Neural cell (in vitro differentiated cells): ENCODE measurements at regions not wholly inside any gene's neighbourhood (a gene's known extent, or its start where the extent isn't known, plus 50 kb on each side); places are given as distances from the start of the nearest gene placed in this dataset.

ENCODE experiments used
- H2AFZ ChIP-seq: fragments of 200-600, 300-800 bp; sonication (generic), shearing (Covaris generic); 2 replicates; pipeline ENCODE4 v1.6.0; 2014; ENCODE audit warnings: low read depth, mild to moderate bottlenecking, antibody characterized with exemption, low read length, moderate library complexity
- H3F3A ChIP-seq: fragments of 200-600 bp; shearing (Covaris generic); 2 replicates; pipeline ENCODE4 v1.6.1; 2016; ENCODE audit warnings: mild to moderate bottlenecking, moderate library complexity, mixed read lengths, antibody characterized with exemption, low read length; ENCODE audit not compliant: insufficient read depth, poor library complexity, severe bottlenecking
- H3K27ac ChIP-seq: fragments of 200-600, 300-800 bp; sonication (generic), shearing (Covaris generic); 2 replicates; pipeline ENCODE4 v1.5.1; 2014; ENCODE audit warnings: mild to moderate bottlenecking, low read length, moderate library complexity
- H3K27me3 ChIP-seq: fragments of 300-800, 200-600 bp; sonication (generic), shearing (Covaris generic); 2 replicates; pipeline ENCODE4 v1.6.0; 2014; ENCODE audit warnings: mild to moderate bottlenecking, low read depth, low read length, moderate library complexity; ENCODE audit not compliant: insufficient read depth
- H3K36me3 ChIP-seq: fragments of 300-800, 200-600 bp; sonication (generic), shearing (Covaris generic); 2 replicates; pipeline ENCODE4 v1.5.1; 2014; ENCODE audit warnings: mild to moderate bottlenecking, antibody characterized with exemption, low read length, moderate library complexity; ENCODE audit not compliant: insufficient read depth
- H3K4me2 ChIP-seq: fragments of 300-800, 200-600 bp; sonication (generic), shearing (Covaris generic); 2 replicates; pipeline ENCODE4 v1.6.0; 2014; ENCODE audit warnings: mild to moderate bottlenecking, low read length
- H3K4me3 ChIP-seq: fragments of 300-800, 200-600 bp; sonication (generic), shearing (Covaris generic); 2 replicates; pipeline ENCODE4 v1.5.1; 2014; ENCODE audit warnings: mild to moderate bottlenecking, low read length, moderate library complexity
- H3K79me2 ChIP-seq: fragments of 200-600 bp; shearing (Covaris generic); replicated peaks from 2 replicates; pipeline ENCODE4 v1.6.0; 2014; ENCODE audit warnings: mild to moderate bottlenecking, low read length, moderate library complexity; ENCODE audit not compliant: insufficient read depth
- H3K9ac ChIP-seq: fragments of 300-800, 200-600 bp; sonication (generic), shearing (Covaris generic); 2 replicates; pipeline ENCODE4 v1.6.1; 2016; ENCODE audit warnings: mild to moderate bottlenecking, low read length, mixed read lengths
- H3K9me2 ChIP-seq: fragments of 200-600 bp; shearing (Covaris generic); 2 replicates; pipeline ENCODE4 v1.6.1; 2016; ENCODE audit warnings: mild to moderate bottlenecking, low read length, mixed read lengths; ENCODE audit not compliant: insufficient read depth
- H3K9me3 ChIP-seq: fragments of 200-600, 300-800 bp; sonication (generic), shearing (Covaris generic); 2 replicates; pipeline ENCODE4 v1.6.1; 2016; ENCODE audit warnings: mild to moderate bottlenecking, mixed run types, low read length, moderate library complexity, mixed read lengths
- H4K20me1 ChIP-seq: fragments of 200-600 bp; shearing (Covaris generic); 2 replicates; pipeline ENCODE4 v1.6.1; 2016; ENCODE audit warnings: mild to moderate bottlenecking, mixed run types; ENCODE audit not compliant: insufficient read depth
- CTCF ChIP-seq: fragments of 450-650 bp; IDR thresholded peaks from 2 replicates; pipeline ENCODE4 v1.5.1; 2014; ENCODE audit warnings: antibody characterized with exemption, mild to moderate bottlenecking, moderate library complexity; ENCODE audit not compliant: poor library complexity, severe bottlenecking
- EP300 ChIP-seq: fragments of 450-650 bp; conservative IDR thresholded peaks from 2 replicates; pipeline ENCODE4 v1.6.1; 2014; ENCODE audit warnings: antibody characterized with exemption, mild to moderate bottlenecking, moderate library complexity; ENCODE audit not compliant: poor library complexity, severe bottlenecking
- EZH2 ChIP-seq: fragments of 200-600, 300-800 bp; shearing (Covaris generic), sonication (generic); IDR thresholded peaks from 2 replicates; pipeline ENCODE4 v1.6.1; 2014; ENCODE audit warnings: antibody characterized with exemption, low read length, borderline replicate concordance, mild to moderate bottlenecking; ENCODE audit not compliant: insufficient read depth, poor library complexity, severe bottlenecking
- MXI1 ChIP-seq: fragments of 450-650 bp; conservative IDR thresholded peaks from 2 replicates; pipeline ENCODE4 v1.6.1; 2014; ENCODE audit warnings: antibody characterized with exemption, mild to moderate bottlenecking; ENCODE audit not compliant: poor library complexity, severe bottlenecking
- POLR2AphosphoS5 ChIP-seq: IDR thresholded peaks from 2 replicates; pipeline ENCODE4 v1.6.1; 2012
- RAD21 ChIP-seq: fragments of 450-650 bp; conservative IDR thresholded peaks from 2 replicates; pipeline ENCODE4 v1.6.1; 2014; ENCODE audit warnings: antibody characterized with exemption, mild to moderate bottlenecking, moderate library complexity
- REST ChIP-seq: IDR thresholded peaks from 2 replicates; pipeline ENCODE4 v1.6.1; 2012; ENCODE audit warnings: borderline replicate concordance
- SMC3 ChIP-seq: fragments of 450-650 bp; conservative IDR thresholded peaks from 2 replicates; pipeline ENCODE4 v1.6.1; 2014; ENCODE audit warnings: antibody characterized with exemption, mild to moderate bottlenecking, moderate library complexity; ENCODE audit not compliant: poor library complexity
- TAF1 ChIP-seq: IDR thresholded peaks from 2 replicates; pipeline ENCODE4 v1.6.1; 2012; ENCODE audit warnings: low read depth

GRCh38 chr3:151639418-151639740 is 94.3 kb upstream of the AADACL2 start:
- H3K9ac ChIP-seq, result no peak overlapping the region
- no peak overlapping the region for H3K4me3 ChIP-seq
- H3K9me2 ChIP-seq, result no peaks in the 10 kb centered on the region
- TF ChIP-seq SMC3 (no peak), CTCF (no peak), REST (no peak)
- H4K20me1 ChIP-seq, result no peaks in the 10 kb centered on the region
- no peak overlapping the region for H2AFZ ChIP-seq
- no peaks in the 10 kb centered on the region for H3F3A ChIP-seq
- no peak overlapping the region for H3K4me2 ChIP-seq
- H3K79me2 ChIP-seq, result no peaks in the 10 kb centered on the region
- H3K36me3 ChIP-seq, result no peaks in the 10 kb centered on the region
- H3K27ac ChIP-seq, result no peak overlapping the region
- H3K9me3 ChIP-seq, result no peaks in the 10 kb centered on the region
- H3K27me3 ChIP-seq, result no peaks in the 10 kb centered on the region

- no peak overlapping the region for H3K27ac ChIP-seq
- no peaks in the 10 kb centered on the region for H3K79me2 ChIP-seq
- no peak overlapping the region for H3K4me3 ChIP-seq
- H3K9ac ChIP-seq, result no peak overlapping the region
- no peak overlapping the region for H3K4me2 ChIP-seq
- H3K9me3 ChIP-seq, result no peaks in the 10 kb centered on the region
- no peaks in the 10 kb centered on the region for H4K20me1 ChIP-seq
- H3F3A ChIP-seq, result no peaks in the 10 kb centered on the region
- no peaks in the 10 kb centered on the region for H3K27me3 ChIP-seq
- H2AFZ ChIP-seq, result no peak overlapping the region
- no peaks in the 10 kb centered on the region for H3K9me2 ChIP-seq
- TF ChIP-seq MXI1 (no peak), TAF1 (no peak), EP300 (no peak), SMC3 (no peak), CTCF (no peak), EZH2 (no peak), POLR2AphosphoS5 (no peak), RAD21 (no peak), REST (no peak)
- no peaks in the 10 kb centered on the region for H3K36me3 ChIP-seq
Measured at GRCh38 chr3:151638555-151639417, 94.9 kb upstream of the AADACL2 start.
